ENCODE measurements at regions not wholly inside any gene's neighbourhood (a gene's known extent, or its start where the extent isn't known, plus 50 kb on each side); places are given as distances from the start of the nearest gene placed in this dataset.

DNA sequence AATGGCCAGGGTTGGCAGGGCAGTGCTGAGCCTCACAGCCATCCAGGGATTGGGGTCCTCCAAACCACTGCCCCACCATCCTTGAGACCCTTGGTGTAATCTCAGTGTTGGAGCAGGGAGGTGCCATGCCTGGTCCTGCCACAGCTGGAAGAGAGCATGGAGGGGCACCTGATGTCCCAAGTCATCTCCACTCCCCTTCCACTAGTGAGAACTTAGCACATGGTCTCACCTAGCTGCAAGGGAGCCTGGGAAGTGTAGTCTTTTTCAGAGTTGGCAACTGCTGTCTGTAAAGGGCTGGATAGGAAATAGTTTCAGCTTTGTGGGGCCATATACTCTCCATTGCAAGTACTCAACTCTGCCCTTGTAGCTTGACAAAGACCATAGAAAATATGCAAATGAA, 238.7 kb downstream of the RPS24 start:
- no peak for DNase-seq (ENCODE audit: low read depth in 2 of 2)

- DNase-seq (ENCODE audit: low read depth in 2 of 2), result no peak
Measured at GRCh38 chr10:78274491-78274890, 240.8 kb downstream of the RPS24 start.

DNA sequence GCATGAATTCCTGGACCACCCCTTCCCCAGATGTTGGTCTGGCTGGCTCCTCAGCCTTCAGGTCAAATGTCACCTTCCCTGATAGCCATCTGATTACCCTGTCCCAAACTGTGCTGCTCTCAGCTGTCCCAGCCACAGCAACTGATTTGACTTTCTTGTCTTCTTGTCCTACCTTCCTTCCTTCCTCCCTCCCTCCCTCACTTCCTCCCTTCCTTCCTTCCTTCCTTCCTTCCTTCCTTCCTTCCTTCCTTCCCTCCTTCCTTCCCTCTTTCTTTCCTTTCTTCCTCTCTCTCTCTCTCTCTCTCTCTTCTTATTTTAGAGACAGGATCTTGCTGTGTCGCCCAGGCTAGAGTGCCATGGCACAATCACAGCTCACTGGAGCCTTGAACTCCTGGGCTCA, 242.5 kb downstream of the RPS24 start:
- DNase-seq (ENCODE audit: low read depth in 2 of 2), result no peak

DNA sequence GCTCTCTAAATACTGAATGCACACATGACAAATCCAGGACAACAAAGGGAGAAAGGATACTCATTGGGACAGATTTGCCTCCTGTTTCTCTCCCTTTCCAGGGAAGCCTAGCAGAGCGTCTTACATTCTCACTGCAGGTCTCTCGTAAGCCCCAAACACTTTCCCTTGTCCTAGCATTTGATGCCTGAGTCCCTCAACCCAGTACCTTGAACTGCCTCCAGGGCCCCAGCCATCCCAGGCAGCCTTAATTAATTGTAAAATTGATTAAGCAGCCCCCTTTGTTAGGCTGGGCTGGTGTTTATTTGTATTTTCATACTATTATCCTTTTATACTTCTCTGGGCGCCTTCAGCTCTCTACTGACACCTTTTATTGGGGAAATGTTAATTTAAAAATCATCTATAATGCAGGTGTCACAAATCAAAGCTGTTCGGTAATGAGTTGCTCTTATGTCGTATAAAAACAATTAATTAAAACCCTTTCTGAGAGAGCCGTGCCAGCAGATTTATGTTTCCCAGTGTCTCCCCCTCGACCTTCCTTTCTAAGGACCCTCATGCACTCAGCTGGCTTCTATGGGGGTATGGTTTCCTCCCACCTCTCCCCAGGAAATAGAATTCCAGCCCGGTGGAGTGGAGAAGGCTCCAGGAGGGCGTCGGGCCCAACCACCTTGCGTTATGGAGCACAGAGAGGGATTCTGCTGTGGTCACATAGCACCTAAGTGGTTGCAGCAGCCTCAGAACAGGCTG, 243.8 kb downstream of the RPS24 start:
- no peak for DNase-seq (ENCODE audit: low read depth in 2 of 2)

DNA sequence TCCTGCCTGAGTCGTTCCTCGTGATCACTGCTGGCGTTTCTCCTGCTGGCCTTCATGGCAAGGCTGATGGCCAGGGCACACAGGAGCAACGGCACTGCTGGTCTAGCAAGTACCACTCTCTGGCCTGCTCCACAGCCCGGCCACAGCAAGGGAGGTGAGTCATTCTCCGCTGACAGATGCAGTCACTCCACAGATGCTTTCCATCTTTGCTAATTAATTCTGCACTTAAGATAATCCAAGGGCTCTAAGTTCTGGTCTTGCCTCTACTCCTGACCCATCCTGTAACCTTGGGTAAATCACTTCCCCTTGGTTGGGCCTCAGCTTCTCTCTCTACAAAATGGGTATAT, 244.4 kb downstream of the RPS24 start:
- no peak for DNase-seq (ENCODE audit: low read depth in 2 of 2)

DNA sequence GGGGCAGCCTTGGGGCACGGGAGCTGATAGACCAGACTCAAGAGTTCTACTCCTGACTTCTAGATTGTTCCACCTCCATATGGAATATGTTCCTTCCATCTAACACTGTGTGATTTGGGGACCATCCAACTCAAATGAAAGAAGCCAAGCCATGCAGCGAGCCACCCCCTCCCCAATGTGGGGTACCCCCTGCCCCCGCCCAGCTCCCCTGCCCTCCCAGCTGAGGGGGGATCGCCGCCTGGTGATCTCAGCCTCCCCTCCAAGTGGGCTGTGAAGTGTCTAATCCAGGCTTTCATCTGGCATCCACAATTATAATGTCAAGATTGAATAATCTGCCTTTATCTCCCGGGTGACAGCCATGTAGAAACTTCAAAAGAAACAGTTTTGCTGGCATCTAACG, 246.1 kb downstream of the RPS24 start:
- no peak for DNase-seq (ENCODE audit: low read depth in 2 of 2)

DNA sequence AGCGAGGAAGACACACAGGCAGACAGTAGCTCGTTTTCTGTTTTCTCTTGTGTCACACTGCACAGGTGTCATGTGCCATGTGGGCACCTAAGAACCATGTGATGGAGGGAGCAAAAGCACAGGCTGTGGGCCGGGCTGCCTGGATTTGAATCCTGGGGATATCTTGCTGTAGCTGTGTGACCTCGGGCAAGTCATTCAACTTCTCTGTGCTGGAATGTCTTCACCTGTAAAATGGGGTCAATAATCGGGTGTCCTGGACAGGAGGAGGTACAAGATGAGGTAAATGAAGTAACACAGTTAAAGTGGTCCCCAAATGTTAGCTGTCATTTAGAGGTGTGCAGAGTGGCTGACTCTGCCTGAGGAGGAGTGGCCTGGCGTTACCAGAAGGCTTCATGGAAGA, 246.9 kb downstream of the RPS24 start:
- DNase-seq (ENCODE audit: low read depth in 2 of 2), result no peak

DNA sequence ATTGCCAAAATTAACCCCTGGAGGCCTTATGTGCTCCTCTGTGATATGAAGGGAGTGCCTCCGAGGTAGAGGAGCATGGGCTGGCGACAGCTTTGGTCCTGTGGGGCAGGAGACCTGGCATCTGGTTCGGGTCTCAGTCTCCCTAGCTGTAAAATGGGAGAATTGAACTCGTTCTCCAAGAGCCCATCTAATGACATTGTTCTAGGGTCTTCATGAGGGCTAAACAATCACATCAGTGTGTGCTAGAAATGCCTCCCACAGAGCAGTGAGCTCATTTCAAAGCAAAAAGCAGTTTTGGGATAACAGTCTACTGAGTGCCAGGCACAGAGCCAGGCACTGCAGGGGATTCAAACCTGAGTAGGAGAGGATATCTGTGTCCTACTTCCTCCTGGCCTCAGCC, 248.0 kb downstream of the RPS24 start:
- no peak for DNase-seq (ENCODE audit: low read depth in 2 of 2)

DNA sequence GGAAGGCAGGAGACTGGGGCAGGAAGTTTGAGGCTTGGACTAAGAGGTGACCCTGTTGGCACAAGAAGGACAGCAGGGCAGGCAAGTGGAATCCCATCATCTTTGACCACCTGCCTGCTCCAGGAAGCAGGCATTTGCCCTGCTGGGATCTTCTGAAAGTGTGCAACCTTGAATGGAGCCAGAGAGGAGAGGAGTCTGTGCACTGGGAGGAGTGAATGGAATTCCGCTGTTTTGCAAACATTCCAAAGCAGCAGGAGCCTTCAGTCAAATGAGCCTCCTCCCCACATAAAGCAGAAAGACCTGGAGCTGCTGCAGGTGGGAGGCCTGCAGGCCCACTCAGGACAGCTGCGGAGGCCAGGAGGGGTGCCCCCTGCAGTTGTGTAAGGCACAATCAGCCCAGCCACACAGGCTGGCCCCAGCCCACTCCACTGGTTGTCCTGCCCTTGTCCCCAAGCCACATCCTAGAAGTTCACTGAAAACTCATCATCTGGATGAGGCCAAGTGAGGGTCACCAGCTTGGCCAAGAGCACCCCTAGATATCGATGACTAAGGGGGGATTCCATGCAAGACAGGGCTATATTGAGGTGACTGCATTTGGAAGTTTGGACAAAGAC, 249.5 kb downstream of the RPS24 start:
- no peak for DNase-seq (ENCODE audit: low read depth in 2 of 2)

DNA sequence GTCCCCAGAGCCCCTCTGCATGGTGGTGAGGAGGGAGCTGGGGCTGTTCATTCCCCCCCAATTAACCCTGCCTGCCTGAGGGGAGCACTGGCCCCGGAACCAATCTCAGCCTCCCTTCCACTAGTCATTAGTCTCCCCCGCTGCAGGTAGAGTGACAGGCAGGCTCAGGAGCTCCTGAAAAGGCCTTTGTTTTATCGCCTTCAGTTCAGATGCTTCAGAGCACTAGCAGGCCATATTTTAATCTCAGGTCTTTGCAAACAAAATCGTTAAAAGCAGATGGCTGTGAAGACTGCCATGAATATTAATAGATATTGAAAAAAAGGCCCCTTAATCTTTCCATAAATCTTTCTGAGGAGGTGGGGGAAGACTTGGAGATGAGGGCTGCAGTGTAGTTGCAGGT, 250.7 kb downstream of the RPS24 start:
- no peak for DNase-seq (ENCODE audit: low read depth in 2 of 2)

- DNase-seq (ENCODE audit: low read depth in 2 of 2), result no peak
Measured at GRCh38 chr10:78285226-78285625, 251.6 kb downstream of the RPS24 start.

DNA sequence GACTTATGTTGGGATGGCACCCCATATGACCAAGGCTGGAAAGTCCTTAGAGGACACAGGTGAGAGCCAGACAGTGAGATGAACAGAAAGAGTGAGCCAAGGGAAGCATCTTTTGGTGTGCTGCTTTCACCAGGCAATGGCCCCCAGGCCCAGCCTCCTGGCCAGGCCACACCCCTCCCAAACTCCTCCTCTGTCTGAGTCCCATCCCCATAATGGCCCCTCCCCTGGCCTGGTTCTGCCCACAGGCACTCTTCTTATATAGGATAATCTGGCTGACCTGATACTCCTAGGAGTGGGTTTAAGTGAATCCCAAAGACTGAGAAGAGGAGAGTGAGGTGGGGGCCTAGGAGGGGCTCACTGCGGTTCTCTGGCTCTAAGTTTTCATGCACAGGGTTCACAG, 252.5 kb downstream of the RPS24 start:
- no peak for DNase-seq (ENCODE audit: low read depth in 2 of 2)

DNA sequence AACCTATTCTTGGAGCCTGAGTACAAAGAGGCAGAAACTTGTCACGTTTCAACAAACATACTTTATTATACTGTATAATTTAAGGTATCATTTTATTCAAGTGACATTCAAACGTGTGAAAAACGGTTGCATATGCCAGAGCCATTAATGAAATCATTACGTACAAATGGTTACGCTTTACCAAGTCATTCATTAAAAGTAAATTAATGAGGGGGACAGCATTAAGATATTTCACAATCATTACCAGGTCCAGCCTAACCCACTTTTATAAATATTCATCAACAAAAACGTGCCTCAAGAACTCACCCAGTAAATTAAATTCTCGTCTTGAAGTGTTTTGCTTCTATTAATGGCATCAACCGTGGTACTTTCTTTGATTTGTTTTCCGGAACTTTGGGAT, 253.0 kb downstream of the RPS24 start:
- no peak for DNase-seq (ENCODE audit: low read depth in 2 of 2)

DNA sequence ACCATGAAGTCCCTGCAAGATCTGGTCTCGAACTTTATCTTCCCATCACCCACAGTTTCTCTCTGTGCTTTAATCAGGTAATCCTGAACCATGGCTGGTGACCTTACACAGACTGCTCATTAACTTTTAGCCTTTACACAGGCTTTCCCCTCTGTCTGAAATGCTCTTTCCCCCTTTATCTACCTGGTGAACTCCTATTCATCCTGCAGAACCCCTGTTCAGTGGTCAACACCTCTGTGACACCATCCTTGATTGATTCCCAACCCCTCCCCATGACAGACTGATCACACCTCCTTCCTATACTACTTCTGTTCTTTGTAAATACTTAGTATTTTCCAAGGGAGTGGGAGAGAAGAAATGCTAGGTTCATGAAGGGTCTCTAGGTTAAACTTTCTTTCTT, 254.0 kb downstream of the RPS24 start:
- DNase-seq (ENCODE audit: low read depth in 2 of 2), result no peak

DNA sequence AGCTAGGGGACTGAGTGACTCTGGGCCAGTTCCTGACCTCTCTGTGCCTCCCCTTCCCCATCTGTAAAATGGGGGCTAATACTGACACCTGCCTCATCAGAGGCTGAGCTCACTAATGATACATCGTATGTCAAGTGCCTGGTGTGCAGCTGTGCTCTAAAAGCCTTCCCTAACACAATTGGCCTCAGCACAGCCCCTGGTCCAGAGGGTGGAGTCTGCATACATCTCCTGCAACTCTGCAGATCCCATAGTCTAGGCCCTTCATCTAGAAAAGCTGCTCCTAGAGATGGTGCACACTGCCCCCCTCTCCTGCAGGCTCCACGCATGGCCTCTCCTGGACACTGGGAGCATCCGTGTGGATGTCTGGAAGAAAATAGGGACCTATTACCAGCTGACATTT, 255.0 kb downstream of the RPS24 start:
- no peak for DNase-seq (ENCODE audit: low read depth in 2 of 2)

GRCh38 chr10:78290131-78290750, 256.6 kb downstream of the RPS24 start:
- DNase-seq (ENCODE audit: low read depth in 2 of 2), result no peak

- DNase-seq (ENCODE audit: low read depth in 2 of 2), result no peak
Measured at GRCh38 chr10:78291722-78292121, 258.1 kb downstream of the RPS24 start.

- no peak for DNase-seq (ENCODE audit: low read depth in 2 of 2)
Measured at GRCh38 chr10:78292250-78292981, 258.8 kb downstream of the RPS24 start.

GRCh38 chr10:78292982-78293865, 259.6 kb downstream of the RPS24 start:
- no peak for DNase-seq (ENCODE audit: low read depth in 2 of 2)

DNA sequence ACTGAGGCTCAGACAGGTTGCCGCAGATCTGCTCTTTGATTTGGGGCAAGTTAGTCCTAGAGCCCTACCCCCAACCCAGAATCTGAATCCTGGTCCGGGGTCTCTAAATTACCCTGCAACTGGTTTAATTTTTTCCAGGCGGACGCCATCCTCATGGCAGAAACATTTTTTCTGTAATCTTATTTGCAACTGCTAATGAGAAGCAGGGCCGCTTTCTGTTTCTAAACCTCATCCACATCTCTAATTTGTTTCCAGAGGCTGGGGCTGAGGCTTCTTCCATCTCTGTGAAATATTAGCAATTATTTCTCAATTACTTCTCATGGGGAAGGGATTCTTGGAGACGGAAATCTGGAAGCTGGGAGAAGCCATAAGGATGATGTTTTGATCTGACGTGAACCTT, 261.6 kb downstream of the RPS24 start:
- DNase-seq (ENCODE audit: low read depth in 2 of 2), result no peak

DNA sequence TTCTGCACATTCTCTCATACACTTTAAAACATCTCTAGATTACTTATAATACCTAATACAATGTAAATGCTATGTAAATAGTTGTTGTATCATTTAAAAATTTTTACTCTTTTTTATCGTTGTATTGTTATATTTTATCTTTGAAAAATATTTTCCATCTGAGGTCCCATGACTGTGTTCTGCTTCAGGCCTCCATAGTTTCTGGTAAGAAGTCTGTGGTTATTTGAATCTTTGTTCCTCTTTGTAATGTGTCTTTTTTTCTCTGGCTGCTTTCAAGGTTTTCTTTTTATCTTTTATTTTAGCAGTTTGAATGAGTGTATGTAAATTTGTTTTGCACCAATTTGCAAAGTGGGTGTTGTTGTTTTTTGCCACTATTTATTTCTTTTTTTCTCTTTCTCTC, 263.1 kb downstream of the RPS24 start:
- DNase-seq (ENCODE audit: low read depth in 2 of 2), result no peak

DNA sequence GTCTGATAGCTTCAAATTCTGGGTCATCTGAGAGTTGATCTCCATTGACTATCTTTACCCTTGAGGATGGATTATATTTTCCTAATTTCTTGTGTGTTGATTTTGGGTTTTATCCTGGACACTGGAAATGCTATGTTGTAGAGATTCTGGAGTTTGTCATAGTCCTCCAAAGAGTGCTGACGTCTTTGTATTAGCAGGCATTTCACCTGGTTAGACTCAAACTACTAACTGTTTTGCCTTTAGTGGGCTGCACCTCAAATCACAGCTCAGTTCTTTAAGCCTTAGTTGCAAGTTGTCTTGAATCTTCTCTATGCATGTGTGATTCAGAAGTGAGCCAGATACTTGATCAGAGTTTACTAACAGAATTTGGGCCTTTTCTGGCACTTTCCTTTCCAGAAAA, 264.3 kb downstream of the RPS24 start:
- no peak for DNase-seq (ENCODE audit: low read depth in 2 of 2)
